ENCODE measurements at regions not wholly inside any gene's neighbourhood (a gene's known extent, or its start where the extent isn't known, plus 50 kb on each side); places are given as distances from the start of the nearest gene placed in this dataset.

DNA sequence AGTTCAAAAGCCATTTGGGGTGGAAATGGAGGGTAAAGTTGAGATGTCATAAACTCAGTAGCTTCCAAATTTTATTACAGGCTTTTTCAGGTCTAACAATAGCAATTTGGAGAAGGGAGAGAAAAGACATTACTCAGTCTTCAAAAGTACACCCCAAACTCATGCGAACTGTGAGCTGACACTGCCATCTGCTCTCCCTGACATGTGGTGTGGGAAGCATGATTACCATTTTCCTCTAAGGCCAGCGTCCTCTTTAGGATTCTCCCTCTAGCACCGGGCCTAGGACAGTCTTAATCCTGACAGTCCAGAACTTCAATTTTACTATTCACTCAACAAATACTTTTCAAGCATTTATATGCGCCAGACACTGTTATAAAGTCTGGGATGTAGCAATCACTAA, 536.0 kb upstream of the JARID2 start:
- DNase-seq, result no peak

DNA sequence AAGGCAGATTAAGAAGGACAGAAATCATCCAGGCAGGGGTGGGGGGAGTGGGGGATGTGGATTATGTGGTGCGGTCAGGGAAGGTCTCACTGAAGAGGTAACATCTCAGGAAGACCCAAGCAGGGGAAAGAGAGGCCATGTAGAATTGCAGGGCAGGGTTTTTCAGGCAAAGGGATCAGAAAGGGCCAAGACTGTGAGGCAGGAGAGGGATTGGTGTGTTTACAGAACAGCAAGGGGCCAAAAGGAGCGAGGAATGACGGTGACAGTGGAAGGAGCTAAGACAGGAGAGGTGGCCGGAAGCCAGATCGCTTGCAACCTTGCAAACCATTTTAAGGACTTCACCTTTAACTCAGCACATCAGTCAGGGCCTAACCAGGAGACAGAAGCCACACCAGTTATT, 535.4 kb upstream of the JARID2 start:
- no peak for DNase-seq

DNA sequence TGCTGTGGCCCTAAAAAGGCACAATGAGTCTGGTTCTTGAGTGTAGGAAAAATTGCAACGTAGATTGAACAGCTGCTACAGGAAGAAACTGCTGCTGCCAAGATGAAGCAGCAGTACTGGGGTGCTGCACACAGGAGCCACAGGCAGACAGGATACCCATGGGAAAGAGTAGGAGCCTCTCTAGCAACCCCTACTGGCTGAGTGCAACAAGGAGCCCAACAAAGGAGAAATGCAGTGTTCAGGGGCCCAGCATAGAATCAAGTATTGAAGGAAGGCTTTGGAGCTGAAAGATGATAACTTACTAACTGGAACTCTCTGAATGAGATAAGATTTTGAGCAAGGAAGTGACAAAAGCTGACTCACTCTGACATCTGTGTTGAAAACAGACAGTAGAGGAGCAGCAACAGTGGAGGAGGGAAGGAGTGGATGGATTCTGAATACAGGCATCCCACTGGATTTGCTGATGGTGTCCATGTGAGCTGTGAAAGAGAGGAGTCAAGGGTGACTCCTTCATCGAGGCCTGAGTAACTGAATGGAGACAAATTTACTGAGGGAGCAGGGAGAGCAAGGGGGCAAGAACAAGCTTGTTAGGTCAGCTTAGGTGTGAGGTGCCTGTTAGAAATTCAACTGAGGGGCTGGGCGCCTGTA, 534.7 kb upstream of the JARID2 start:
- DNase-seq, result peak; percentile 91

DNA sequence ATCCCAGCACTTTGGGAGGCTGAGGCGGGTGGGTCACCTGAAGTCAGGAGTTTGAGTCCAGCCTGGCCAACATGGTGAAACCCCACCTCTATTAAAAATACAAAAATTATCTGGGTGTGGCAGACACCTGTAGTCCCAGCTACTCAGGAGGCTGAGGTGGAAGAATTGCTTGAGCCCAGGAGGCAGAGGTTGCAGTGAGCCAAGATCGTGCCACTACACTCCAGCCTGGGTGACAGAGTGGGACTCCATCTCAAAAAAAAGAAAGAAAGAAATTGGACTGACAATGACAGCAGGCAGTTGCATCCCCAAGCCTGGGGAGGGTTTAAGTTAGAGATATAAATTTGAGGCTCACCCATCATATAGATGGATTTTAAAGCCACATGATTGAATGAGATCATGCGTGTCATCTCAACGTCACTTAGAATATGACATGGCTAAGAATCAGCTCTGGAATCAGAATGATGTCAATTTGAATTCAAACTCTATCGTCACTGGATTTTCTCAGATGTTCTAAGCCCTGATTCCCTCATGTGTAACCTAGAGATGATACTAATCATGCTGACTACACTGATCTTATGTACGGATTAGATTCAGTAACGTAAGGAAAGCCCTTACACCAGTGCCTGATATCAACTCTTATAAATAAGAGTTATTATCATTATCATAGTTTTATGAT, 534.0 kb upstream of the JARID2 start:
- DNase-seq, result no peak

DNA sequence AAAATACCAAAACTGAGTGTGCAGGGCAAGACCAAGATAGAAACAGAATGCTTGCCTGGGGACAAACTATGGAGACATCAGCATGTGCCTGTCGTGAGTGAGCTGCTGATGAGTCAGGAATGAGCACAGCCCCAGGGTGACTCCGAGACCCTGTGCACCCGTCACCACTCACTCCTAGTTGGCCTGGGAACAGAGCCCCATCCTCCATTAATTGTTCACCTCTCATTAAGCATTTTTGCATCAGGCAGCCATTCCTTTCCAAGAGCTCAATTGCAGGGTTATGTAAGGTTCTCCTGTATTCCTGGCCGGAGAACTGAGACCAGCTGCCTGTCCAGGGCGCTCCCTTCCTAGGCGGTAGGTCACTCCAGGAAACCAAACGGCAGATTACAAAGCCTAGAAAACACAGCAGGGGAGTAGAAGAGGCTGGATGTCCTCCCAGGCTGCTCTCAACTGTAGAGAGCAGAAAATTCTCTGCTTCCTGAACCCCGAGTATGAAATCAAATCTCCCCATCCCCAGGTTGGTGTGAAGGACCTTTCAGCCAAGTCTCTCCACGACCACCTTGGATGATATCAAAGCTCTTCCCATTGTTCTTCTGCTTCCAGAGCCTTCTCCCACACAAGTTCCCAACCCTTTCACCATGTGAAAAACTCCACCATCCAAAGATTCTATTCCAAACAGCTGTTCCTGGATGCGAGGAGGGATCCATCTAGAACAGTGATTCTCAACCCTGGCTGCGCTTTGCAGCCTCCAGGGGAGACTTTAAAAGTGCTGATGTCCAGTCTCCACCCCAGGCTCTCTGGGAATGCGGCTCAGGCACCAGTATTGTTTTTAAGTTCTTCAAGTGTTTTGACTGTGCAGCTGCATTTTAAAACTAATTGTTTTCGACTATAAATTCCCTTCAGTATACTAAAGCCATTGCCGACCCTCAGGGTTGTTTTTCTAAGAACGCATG, 532.6 kb upstream of the JARID2 start:
- peak; percentile 95 for DNase-seq

DNA sequence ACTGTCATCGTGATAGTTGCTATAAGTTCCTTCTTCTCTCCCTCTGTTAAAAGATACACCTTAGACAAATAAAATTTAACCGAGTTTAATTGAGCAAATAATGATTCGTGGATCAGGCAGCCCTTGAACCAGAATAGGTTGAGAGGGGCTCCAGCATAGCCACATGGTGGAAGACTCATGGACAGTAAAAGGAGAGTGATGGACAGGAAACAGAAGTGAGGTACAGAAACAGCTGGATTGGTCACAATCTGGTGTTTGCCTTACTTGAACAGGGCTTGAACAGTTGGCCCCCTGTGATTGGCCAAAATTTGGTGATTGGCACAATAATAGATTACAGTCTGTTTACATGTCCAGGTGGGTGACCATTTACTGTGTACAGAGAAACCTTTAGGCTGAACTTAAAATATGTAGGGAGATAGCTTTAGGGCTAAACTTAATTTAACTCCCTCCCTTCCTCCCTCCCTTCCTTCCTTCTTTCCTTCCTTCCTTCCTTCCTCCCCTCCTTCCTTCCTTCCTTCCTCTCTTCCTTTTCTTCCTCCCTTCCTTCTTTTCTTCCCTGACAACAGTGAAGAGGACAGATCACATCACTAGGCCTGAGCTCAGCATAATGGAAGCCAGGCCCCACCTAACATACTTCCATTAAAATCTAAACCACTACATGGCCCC, 531.8 kb upstream of the JARID2 start:
- DNase-seq, result no peak

DNA sequence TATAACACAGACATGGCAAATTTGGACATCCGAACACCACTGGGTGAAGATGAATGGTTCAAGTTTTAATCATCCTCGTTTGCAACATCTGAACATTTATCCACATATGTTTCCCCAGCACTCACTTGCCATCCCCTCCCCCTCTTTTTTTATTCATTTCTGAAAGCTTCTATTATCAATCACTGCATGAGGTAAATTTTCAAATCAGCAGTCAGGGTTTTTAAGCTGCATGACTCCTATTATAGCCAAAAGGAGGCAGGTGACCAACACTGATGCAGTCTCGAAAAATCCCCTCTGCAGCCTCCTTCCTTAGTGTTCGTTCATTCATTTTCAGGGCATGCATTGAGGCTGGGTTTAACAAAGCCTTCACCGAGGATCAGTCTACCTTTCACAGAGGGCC, 530.8 kb upstream of the JARID2 start:
- DNase-seq, result no peak

DNA sequence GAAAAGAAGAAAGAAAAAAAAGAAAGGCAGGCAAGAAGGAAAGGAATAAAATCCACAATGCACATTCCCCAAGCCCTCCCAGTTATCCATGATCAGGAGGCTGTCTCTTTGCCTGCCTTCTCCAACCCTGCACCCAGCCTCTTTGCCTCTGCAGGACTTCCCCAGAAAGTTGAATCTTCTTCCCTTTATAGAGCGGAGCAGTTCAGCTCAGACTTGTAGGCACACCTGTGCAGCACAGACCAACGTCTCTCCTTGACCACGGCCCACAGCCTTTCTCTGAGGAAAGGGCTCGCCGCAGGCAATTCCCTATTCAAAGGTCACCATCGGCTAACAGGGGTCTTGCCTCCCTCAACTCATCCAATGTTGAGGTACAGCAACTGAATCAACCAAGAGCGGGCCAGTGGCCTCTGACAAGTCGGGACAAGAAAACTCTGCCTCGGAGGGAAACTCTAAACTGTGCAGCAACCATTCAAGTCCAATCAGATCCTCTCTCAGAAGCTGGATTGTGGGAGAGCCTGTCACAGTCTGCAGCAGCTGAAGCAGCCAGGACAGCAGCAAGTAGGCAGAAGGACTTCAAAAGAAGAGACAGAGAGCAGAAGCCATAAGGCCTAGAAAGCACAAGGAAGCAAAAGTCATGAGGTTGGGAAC, 529.2 kb upstream of the JARID2 start:
- DNase-seq, result no peak

DNA sequence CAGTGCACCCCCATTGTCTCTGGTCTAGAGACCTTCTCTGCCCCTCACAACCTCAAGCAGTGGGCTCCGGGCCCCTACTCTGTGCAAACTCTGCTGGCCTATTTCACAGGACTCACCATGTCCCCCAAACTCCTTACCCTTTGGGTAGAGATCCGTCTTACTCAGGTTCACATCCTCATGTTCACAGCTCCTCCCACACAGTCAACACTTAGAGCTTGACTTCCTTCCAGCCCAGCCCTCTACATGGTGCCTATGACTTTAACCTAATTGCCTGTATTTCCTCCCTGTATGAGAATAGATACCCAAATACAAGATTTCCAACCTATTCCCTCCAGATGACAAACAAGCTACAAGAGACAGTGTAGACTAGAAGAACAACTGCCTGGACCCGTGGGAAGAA, 528.6 kb upstream of the JARID2 start:
- DNase-seq, result no peak

DNA sequence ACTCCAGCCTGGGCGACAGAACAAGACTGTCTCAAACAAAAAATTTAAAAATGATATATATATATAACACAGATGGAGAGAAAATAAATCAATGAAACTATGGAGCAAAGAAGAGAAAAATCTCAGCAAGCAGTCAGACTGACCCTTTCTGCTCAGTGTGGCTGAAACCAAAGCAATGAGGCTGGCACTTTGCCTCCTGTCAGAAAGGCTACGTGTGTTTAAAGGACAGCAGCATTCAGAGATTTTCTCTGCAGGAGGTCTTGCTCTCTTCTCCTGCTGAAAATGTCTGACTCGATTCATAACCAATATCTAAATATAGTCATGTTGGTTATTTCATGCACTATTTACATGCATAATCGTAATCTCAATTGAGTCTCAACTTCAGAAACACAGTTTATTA, 527.0 kb upstream of the JARID2 start:
- DNase-seq, result no peak

DNA sequence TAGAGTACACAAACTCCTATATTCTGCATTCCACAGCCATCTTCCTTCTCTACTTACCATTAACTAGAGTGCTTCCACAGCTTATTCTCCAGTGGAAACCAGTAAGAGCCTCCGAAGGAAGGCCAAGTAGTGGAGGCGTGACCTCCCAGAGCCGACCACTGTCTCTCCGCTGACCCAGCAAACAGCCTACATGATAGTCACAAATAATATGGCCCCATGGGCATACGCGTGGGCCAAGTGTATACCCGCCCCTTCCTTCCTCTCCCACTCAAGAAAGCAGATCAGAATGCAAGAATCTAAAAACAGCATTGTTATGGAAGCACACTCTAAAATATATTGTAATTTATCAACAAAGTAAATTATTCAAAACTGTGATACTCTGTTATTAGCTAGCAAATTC, 526.6 kb upstream of the JARID2 start:
- DNase-seq, result no peak

DNA sequence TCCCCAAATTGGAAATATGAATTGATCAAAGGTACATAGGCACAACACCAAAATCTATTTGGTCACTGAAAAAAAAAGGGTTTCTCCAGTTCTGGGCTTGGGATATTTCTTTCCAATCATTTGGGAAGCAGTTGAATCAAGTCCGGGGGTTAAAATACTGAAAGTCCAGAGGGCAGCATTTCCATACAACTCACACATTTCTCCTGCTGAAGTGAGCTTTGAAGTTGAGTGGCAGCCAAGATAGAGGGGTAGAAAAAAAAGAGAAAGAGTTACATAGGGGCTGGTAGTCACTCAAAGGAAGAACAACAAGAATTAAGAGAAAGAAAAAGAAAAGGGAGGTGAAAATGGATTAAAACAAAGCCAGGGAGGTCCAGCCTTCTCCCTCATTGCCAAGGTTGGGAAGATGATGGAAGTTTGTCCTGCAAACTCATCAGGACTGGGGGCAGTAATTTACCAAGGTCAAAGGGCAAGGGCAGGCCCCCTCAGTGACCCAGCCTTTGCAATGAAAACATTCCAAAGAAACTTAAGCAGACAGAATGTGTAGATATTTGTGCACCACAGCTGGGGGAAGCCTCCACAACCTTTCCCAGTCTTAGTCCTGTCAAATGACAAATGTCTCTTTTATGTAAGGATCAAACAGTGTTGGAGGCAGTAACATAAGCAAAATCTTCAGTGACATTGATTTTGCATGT, 525.3 kb upstream of the JARID2 start:
- no peak for DNase-seq

DNA sequence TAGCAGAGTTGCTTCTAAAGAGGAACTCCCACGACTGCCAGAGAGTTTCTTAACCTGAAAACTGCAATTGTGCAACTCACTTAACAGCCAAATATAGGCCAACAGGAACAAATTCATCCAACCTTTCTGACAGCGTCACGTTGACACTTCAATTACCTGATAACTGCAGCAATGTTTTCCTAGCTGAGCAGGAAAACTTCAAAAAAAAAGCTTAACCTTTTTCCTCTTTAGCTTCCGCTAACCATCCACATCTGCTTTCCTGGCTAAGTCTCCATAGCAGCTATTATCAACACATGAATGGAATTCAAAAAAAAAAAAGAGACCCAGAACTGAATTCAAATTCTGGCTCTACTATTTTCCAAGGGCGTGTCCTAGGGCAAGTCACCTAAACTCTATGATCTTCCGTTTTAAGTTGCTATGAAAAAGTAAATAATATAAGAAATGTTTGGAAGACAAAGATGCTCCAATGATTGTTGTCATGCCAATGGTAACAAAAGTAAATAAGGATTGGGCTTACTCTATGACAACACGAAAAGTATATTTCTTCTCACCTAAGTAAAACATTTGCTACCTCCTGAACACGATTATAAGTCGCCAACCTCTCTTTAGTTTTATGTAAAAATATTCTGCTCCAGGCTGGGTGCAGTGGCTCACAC, 524.6 kb upstream of the JARID2 start:
- no peak for DNase-seq

DNA sequence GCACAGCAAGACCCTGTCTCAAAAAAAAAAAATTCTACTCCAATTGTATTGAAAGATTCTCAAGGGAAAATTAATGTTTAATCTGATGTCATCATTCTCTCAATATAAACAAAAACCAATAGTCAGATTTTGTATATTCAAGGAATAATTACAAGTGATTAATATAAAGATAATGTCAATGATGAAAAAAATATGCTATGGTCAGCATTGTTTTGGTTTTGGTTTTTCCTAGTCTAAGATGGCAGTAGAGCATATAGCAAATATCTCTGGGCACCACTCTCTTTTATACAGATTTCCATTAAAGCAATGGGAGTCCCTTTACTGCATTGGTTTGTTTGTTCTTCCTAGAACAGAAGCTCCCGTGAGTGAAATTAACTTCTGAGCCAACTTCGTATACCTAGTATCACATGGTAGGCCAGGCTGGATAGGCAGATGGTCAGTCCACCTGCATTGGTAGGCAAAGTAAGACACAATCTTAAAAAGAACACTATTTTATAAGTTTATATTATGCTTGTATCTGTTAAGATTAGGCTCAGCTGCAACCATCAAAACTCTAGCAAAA, 523.8 kb upstream of the JARID2 start:
- no peak for DNase-seq

DNA sequence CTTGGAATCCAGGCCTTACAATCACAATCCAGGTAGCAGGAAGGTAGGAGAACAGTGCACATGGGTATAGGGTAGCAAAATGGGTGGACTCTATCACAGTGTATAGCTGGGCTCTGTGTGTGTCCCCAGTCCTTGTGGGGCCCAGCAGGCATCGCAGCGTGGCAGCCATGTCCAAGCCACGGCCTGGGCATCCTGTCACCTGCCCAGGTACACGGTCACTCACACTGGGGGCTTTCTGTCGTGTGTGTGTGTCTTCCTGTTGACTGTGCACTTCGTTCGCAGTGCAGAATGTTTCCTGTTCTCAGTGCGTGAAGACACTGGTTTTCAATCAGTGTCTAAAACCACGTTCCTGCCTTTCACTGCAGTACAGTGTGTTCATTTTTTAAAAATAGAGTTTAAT, 523.2 kb upstream of the JARID2 start:
- DNase-seq, result no peak

DNA sequence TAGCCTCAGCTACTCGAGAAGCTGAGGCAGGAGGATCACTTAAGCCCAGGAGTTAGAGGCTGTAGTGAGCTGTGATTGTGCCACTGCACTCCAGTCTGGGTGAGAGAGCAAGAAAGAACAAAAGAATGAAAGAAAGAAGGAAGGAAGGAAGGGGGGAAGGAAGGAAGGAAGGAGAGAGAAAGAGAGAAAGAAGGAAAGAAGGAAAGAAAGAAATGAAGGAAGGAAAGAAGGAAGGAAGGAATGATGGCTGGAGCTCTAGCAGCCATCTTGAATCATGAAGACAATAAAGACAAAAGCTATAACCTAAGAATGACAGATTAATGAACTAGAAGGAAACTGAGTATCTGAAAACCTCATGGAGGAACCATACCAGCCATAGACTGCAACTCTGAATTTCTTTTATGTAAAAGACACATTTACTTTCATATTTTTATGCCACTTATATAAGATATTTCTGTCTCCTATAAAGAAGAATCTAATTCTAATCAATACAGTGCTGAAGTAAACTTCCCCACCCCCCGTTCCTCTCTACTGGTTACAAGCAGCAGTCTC, 522.3 kb upstream of the JARID2 start:
- DNase-seq, result no peak

DNA sequence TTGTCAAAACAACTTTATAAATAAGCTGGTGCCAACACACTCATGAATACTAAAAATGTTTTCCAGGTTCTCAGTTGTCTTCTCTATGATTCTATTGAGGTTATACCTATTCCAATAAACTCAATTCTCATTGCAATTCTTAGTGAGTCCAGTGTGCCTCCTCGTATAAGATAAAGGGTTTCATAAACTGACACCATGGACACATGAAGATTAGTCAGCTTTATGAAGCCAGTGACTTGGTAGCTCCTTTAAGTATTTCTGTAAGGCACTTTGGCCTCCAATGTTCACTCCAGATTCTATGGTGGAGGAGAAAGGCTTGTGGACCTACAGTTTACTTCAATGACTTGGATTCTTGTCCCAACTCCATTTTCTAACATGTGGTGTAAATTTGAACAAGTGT, 521.3 kb upstream of the JARID2 start:
- no peak for DNase-seq

DNA sequence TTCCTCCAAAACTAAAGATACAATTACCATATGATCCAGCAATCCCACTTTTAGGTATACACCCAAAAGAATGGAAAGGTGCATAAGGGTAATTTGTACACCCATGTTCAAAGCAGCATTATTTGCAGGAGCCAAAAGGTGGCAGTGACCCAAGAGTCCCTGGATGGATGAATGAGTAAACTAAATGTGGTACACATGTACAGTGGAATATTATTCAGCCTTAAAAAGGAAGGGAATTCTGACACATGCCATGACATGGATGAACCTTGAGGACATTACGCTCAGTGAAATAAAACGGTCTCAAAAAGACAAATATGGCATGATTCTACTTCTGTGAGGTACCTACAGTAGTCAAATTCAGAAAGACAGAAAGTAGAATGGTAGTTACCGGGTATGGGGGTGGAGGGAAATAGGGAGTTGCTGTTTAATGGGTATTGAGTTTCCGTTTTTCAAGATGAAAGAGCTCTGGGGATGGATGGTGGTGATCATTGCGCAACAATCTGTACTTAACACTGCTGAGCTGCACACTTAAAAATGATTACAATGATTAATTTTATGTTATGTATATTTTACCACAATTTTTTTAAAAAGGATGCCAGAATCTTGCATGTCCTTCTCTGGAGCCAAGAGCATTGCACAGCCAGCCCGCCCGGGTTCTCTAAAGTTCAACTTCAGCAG, 518.9 kb upstream of the JARID2 start:
- DNase-seq, result no peak

DNA sequence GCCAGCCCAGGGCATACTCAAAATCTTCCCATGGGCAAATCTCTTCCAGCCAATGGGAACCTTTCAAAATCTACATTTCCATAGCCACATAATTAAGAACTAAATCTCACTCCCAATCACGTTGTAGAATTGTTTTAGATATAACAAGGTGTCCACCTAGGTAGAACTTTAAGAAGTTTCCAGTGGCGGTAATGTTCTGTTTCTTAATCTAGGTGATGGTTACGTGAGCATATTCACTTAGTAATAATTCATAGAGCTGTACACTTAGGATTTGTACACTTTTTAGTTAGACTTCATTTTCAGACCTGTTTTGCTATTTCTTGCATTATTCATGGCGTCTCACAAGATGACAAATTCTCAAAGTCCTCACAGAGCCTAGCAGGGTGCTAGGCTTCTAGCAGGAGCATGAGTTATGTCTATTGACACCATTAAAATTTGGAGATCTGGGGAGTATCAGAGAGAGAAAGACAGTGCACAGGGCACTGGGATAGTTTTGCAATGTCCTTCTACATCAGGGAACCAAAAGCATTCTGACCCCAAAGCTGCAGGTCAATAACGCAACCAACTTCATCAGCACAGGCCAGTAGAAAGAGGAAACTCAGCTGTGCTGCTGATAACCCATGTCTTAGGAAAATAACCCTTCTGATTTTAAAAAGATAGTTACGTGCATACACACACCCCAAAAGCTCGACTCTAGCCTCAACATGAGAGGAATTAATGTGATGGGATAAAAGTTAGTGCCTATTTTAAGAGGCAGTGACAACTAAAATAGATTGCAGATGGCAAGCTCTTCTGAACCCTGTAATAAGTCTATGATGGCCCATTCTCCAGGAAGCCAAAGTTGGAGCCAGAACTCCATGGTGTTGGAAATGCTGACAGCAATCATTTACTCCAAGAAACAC, 518.1 kb upstream of the JARID2 start:
- DNase-seq, result no peak

All from EL (cell line).